BJ (cell line): ENCODE measurements at regions not wholly inside any gene's neighbourhood (a gene's known extent, or its start where the extent isn't known, plus 50 kb on each side); places are given as distances from the start of the nearest gene placed in this dataset.
"Not testable (repeated sequence)": the region's sequence is repeated elsewhere in the genome, so short reads cannot be mapped to it uniquely, and the experiment has no call there.

Source experiments
- CTCF ChIA-PET: fragments of 350-600 bp; formaldehyde crosslinking; extraction: SDS; loops from one replicate; lab custom pipeline; 2021; ENCODE audit warnings: antibody characterized with exemption, inconsistent platforms; lab: Yijun Ruan, JAX
- POLR2A ChIA-PET: fragments of 300-600 bp; sonication (Branson Sonifier 250); formaldehyde crosslinking; extraction: SDS; loops from one replicate; lab custom pipeline; 2021; ENCODE audit warnings: antibody characterized with exemption; lab: Charles Lee
- DNase-seq: peaks from one replicate; pipeline ENCODE4 v3.0.0-alpha.2; 2011; ENCODE audit warnings: low read depth
- H3K27me3 ChIP-seq: 2 replicates; pipeline ENCODE4 v1.6.0; 2011; ENCODE audit warnings: low read length; ENCODE audit not compliant: control insufficient read depth, insufficient read depth
- H3K36me3 ChIP-seq: 2 replicates; pipeline ENCODE4 v1.5.1; 2011; ENCODE audit warnings: low read length; ENCODE audit not compliant: control insufficient read depth, insufficient read depth
- H3K4me3 ChIP-seq: 2 replicates; pipeline ENCODE4 v1.5.1; 2011; ENCODE audit warnings: low read depth, mild to moderate bottlenecking, control low read depth, low read length
- TF ChIP-seq, protein P1 (sequence below): IDR thresholded peaks from 2 replicates; pipeline ENCODE4 v1.5.1; 2011; ENCODE audit warnings: low read depth, mild to moderate bottlenecking, control low read depth, inconsistent platforms, low read length, moderate library complexity; ENCODE audit not compliant: insufficient read depth

DNA sequence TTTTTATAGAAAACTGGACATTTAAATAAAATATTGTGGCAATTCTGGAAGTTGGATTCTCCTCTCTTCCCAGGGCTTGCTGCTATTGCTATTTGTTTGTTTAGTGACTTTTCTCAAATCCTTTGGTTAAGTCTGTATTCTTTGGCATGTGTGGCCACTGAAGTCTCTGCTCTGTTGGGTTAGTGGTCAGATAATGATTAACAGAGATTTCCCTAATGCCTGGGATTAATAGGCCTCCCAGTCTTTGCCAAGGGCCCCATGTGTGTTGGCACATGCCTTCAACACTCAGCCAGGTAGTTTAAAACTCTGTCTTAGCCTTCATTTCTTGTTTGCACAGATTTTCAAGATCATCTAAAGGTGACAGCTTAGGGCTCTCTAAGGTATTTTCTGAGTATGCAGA is 92.8 kb upstream of the EPB41L4A start:
- ChIA-PET CTCF (no interaction called here), POLR2A (no interaction called here)
- TF ChIP-seq, protein P1, sequence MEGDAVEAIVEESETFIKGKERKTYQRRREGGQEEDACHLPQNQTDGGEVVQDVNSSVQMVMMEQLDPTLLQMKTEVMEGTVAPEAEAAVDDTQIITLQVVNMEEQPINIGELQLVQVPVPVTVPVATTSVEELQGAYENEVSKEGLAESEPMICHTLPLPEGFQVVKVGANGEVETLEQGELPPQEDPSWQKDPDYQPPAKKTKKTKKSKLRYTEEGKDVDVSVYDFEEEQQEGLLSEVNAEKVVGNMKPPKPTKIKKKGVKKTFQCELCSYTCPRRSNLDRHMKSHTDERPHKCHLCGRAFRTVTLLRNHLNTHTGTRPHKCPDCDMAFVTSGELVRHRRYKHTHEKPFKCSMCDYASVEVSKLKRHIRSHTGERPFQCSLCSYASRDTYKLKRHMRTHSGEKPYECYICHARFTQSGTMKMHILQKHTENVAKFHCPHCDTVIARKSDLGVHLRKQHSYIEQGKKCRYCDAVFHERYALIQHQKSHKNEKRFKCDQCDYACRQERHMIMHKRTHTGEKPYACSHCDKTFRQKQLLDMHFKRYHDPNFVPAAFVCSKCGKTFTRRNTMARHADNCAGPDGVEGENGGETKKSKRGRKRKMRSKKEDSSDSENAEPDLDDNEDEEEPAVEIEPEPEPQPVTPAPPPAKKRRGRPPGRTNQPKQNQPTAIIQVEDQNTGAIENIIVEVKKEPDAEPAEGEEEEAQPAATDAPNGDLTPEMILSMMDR: no peak
- Histone ChIP-seq H3K4me3 (no peak overlapping the region), H3K27me3 (no peaks in the 10 kb centered on the region), H3K36me3 (no peaks in the 10 kb centered on the region)
- DNase-seq: no peak

DNA sequence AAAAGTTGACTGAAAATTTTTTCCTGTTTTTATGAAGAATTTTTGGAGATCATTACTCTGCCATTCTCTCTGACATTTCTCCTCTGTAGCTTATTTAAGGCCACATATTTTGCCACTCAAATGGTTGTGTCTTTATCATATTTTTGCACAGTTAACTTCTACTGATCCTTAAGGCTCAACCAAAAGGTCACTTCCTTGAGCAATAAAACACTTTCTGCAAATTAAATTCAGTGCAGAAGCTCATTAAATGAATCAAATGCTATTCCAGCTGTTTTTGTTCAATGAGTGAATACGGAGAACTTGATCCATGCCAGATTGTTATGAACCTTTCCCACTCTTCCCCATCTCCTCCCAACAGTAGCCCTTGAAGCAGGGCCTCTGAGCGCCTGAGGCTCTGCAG is 93.8 kb upstream of the EPB41L4A start:
- H3K27me3 ChIP-seq: no peaks in the 10 kb centered on the region
- POLR2A ChIA-PET: no interaction called here
- no peaks in the 10 kb centered on the region for H3K36me3 ChIP-seq
- TF ChIP-seq, protein P1: no peak
- DNase-seq: no peak
- CTCF ChIA-PET: no interaction called here
- H3K4me3 ChIP-seq: no peak overlapping the region

DNA sequence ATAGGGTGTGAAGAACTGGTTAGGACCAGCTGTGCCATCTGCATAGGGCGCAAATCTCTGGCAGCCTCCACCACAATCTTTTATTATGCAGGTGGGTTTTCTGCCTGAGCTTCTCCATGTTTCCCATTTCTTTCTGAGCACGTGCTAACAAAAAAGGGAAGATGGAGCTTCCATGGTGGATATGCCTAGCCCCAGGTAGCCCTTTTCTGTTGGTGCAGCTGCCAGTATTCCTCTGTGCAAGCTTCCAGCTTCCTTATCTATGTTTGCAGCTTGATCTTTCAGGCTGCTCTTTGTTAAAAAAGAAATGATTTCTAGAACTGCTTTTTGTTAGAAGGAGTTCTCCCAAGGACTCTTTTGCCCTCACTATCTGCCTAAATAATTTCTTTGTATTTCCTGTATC is 95.0 kb upstream of the EPB41L4A start:
- DNase-seq: no peak
- Histone ChIP-seq H3K4me3 (no peak overlapping the region), H3K27me3 (no peaks in the 10 kb centered on the region), H3K36me3 (no peaks in the 10 kb centered on the region)
- POLR2A ChIA-PET: no interaction called here
- TF ChIP-seq, protein P1: no peak
- CTCF ChIA-PET: no interaction called here

DNA sequence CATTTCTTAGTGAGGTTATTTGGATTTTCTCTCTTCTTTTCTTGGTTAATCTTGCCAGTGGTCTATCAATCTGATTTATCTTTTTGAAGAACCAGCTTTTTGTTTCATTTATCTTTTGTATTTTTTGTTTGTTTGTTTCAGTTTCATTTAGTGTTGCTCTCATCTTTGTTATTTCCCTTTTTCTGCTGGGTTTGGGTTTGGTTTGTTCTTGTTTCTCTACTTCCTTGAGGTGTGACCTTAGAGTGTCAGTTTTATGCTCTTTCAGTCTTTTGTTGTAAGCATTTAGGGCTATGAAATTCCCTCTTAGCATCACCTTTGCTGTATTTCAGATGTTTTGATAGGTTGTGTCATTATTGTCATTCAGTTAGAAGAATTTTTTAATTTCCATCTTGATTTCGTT is 101.4 kb upstream of the EPB41L4A start:
- CTCF ChIA-PET, POLR2A ChIA-PET: not testable (repeated sequence)

DNA sequence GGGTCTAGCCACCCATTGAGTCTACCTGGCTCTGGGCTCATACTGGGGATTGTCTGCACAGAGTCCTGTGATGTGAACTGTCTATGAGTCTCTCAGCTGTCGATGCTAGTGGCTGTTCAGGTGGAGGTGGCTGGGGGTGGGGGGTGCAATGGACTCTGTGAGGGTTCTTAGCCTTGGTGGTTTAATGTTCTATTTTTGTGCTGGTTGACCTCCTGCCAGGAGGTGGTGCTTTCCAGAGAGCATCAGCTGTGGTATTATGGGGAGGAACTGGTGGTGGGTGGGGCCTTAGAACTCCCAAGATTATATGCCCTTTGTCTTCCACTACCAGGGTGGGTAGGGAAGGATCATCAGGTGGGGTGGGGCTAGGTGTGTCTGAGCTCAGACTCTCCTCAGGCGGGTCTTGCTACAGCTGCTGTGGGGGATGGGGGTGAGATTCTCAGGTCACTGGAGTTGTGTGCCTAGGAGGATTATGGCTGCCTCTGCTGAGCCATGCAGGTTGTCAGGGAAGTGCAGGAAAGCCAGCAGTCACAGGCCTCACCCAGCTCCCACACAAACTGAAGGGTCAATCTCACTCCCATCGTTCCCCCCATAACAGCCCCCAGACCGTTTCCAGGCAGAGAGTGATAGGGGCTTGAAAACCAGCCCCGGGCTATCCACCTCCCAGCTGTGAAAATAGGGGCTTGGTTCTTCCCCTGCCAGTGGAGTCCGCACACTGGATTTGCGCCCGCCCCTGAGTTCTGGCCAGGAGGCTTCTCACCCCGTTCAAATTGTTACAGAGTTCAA is 104.0 kb upstream of the EPB41L4A start:
- H3K27me3 ChIP-seq, POLR2A ChIA-PET, H3K36me3 ChIP-seq, DNase-seq, H3K4me3 ChIP-seq, CTCF ChIA-PET: not testable (repeated sequence)

More for the DNA sequence above, 101.4 kb upstream of the EPB41L4A start:
- not testable (repeated sequence) for DNase-seq, H3K27me3 ChIP-seq, H3K36me3 ChIP-seq, H3K4me3 ChIP-seq

DNA sequence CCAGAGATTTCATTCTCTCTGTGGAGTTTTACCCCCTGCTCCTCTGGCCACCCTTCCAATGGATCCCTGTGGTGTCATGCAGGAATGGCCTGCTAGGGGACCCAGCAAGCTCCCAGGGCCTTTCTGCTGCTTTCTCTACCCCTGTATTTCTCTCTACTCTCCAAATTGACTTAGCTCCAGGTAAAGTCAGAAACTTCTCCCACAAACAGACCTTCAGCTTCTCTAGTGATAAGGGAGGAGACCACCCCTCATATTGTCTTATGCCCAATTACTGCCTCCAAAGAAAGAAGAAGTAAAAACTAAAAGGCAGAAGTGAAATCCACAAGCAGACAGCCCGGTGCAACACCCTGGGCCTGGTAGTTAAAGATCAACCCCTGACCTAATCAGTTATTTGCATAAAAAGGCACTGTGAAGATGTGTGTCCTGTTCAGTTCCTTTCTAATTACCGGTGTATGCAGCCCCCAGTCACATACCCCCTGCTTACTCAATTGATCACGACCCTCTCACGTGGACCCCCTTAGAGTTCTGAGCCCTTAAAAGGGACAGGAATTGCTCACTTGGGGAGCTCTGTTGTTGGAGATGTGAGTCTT is 104.7 kb upstream of the EPB41L4A start:
- H3K4me3 ChIP-seq, DNase-seq, CTCF ChIA-PET, H3K27me3 ChIP-seq, H3K36me3 ChIP-seq, POLR2A ChIA-PET: not testable (repeated sequence)
